ENCODE measurements at regions not wholly inside any gene's neighbourhood (a gene's known extent, or its start where the extent isn't known, plus 50 kb on each side); places are given as distances from the start of the nearest gene placed in this dataset.

GRCh38 chr2:3113769-3114168, 263.8 kb downstream of the EIPR1 start:
- TF ChIP-seq CTCF (IDR thresholded peaks at IDR 0.05) (no peak), POLR2A (IDR thresholded peaks at IDR 0.05) (no peak)

All from uterus (tissue), 2 donors.